Liver (tissue), 3 donors: ENCODE measurements at regions not wholly inside any gene's neighbourhood (a gene's known extent, or its start where the extent isn't known, plus 50 kb on each side); places are given as distances from the start of the nearest gene placed in this dataset.

Experiments
- ATF3 ChIP-seq: IDR thresholded peaks from 2 replicates; pipeline ENCODE4 v1.6.1; 2016; ENCODE audit warnings: antibody characterized with exemption
- CTCF ChIP-seq: fragments of 150-350 bp; IDR thresholded peaks from 2 replicates; pipeline ENCODE4 v1.5.1; 2017; ENCODE audit warnings: improper control_type of control experiment, low read depth, low read length; ENCODE audit not compliant: missing input control
- EGR1 ChIP-seq, 2 donors: IDR thresholded peaks; 2 replicates each; pipeline ENCODE4 v1.6.1; 2016 to 2018; ENCODE audit warnings: antibody characterized with exemption in 2 of 2, low read depth in 2 of 2
- GABPA ChIP-seq, 2 donors: IDR thresholded peaks in 1 of 2; conservative IDR thresholded peaks in 1 of 2; 2 replicates each; pipeline ENCODE4 v1.6.1; 2016; ENCODE audit warnings: antibody characterized with exemption in 2 of 2, mild to moderate bottlenecking in 1 of 2, moderate library complexity in 1 of 2
- JUND ChIP-seq, 2 donors: IDR thresholded peaks; 2 replicates each; pipeline ENCODE4 v1.6.1; 2016; ENCODE audit warnings: antibody characterized with exemption in 2 of 2
- MAX ChIP-seq: IDR thresholded peaks from 2 replicates; pipeline ENCODE4 v1.6.1; 2016; ENCODE audit warnings: antibody characterized with exemption
- NR2F2 ChIP-seq: IDR thresholded peaks from 2 replicates; pipeline ENCODE4 v1.6.1; 2016; ENCODE audit warnings: antibody characterized with exemption
- RAD21 ChIP-seq, 2 donors: IDR thresholded peaks; 2 replicates each; pipeline ENCODE4 v1.6.1; 2016; ENCODE audit warnings: antibody characterized with exemption in 2 of 2, mild to moderate bottlenecking in 2 of 2
- REST ChIP-seq: IDR thresholded peaks from 2 replicates; pipeline ENCODE4 v1.6.1; 2016; ENCODE audit warnings: antibody characterized with exemption, mild to moderate bottlenecking
- RXRA ChIP-seq, 2 donors: IDR thresholded peaks; 2 replicates each; pipeline ENCODE4 v1.6.1; 2017 to 2018; ENCODE audit warnings: antibody characterized with exemption in 2 of 2, mild to moderate bottlenecking in 1 of 2
- SP1 ChIP-seq: IDR thresholded peaks from 2 replicates; pipeline ENCODE4 v1.6.1; 2018; ENCODE audit warnings: antibody characterized with exemption, mild to moderate bottlenecking
- TAF1 ChIP-seq: conservative IDR thresholded peaks from 2 replicates; pipeline ENCODE4 v1.6.1; 2016; ENCODE audit warnings: antibody characterized with exemption, mild to moderate bottlenecking
- YY1 ChIP-seq: IDR thresholded peaks from 2 replicates; pipeline ENCODE4 v1.6.1; 2016; ENCODE audit warnings: antibody characterized with exemption, mild to moderate bottlenecking
- donor health status: healthy.
- donor health status: healthy.

- no peak for TF ChIP-seq CTCF
- no peak for TF ChIP-seq ATF3
- no peak for TF ChIP-seq EGR1 (IDR thresholded peaks at IDR 0.05; ENCODE audit: low read depth in 2 of 2)
- no peak for TF ChIP-seq GABPA (IDR thresholded peaks at IDR 0.05 in 1 of 2, conservative IDR thresholded peaks at IDR 0.05 in 1 of 2)
- no peak for TF ChIP-seq REST
- TF ChIP-seq JUND (IDR thresholded peaks at IDR 0.05): no peak
- no peak for TF ChIP-seq TAF1
- no peak for TF ChIP-seq MAX
- TF ChIP-seq RXRA (IDR thresholded peaks at IDR 0.05): no peak
- no peak for TF ChIP-seq RAD21 (IDR thresholded peaks at IDR 0.05)
- TF ChIP-seq YY1: no peak
- no peak for TF ChIP-seq SP1
- no peak for TF ChIP-seq NR2F2
These were observed 354.3 kb upstream of the CNR1 start for GRCh38 chr6:88520445-88520844.
